GM18505 (cell line): ENCODE measurements at regions not wholly inside any gene's neighbourhood (a gene's known extent, or its start where the extent isn't known, plus 50 kb on each side); places are given as distances from the start of the nearest gene placed in this dataset.
"Not testable (repeated sequence)": the region's sequence is repeated elsewhere in the genome, so short reads cannot be mapped to it uniquely, and the experiment has no call there.

Source experiments
- ATAC-seq: cut with Tn5 transposase; IDR thresholded peaks from one replicate; pipeline ENCODE4 v1.9.1; 2021; ENCODE audit not compliant: unreplicated experiment
- POLR2A ChIP-seq: IDR thresholded peaks from 4 replicates; pipeline ENCODE4 v1.6.1; 2011; ENCODE audit warnings: borderline replicate concordance; ENCODE audit not compliant: insufficient read depth, insufficient read length; ENCODE audit errors: extremely low read depth

GRCh38 chr12:72888693-72889092 lies 616.5 kb downstream of the TRHDE start:
- no peak for TF ChIP-seq POLR2A
- no peak for ATAC-seq

GRCh38 chr12:72889791-72890190 lies 617.6 kb downstream of the TRHDE start:
- TF ChIP-seq POLR2A, result no peak
- no peak for ATAC-seq

GRCh38 chr12:72901685-72902084 lies 629.5 kb downstream of the TRHDE start:
- no peak for ATAC-seq
- no peak for TF ChIP-seq POLR2A

GRCh38 chr12:72925716-72926115 lies 653.5 kb downstream of the TRHDE start:
- no peak for ATAC-seq
- no peak for TF ChIP-seq POLR2A

- ATAC-seq, result not testable (repeated sequence)
These were observed 659.7 kb downstream of the TRHDE start for GRCh38 chr12:72931838-72932237.

- ATAC-seq, result no peak
- no peak for TF ChIP-seq POLR2A
These were observed 665.3 kb downstream of the TRHDE start for GRCh38 chr12:72937486-72937885.

- ATAC-seq, result no peak
- no peak for TF ChIP-seq POLR2A
These were observed 685.3 kb downstream of the TRHDE start for GRCh38 chr12:72957454-72957853.

GRCh38 chr12:72966684-72967083 lies 694.5 kb downstream of the TRHDE start:
- no peak for TF ChIP-seq POLR2A
- ATAC-seq, result no peak

- ATAC-seq, result no peak
- no peak for TF ChIP-seq POLR2A
These were observed 702.9 kb downstream of the TRHDE start for GRCh38 chr12:72974954-72975555.

- TF ChIP-seq POLR2A, result no peak
- ATAC-seq, result no peak
These were observed 706.8 kb downstream of the TRHDE start for GRCh38 chr12:72978999-72979398.

GRCh38 chr12:72982356-72982755 lies 710.2 kb downstream of the TRHDE start:
- no peak for ATAC-seq
- TF ChIP-seq POLR2A, result no peak

- no peak for ATAC-seq
- TF ChIP-seq POLR2A, result no peak
These were observed 714.8 kb downstream of the TRHDE start for GRCh38 chr12:72986963-72987362.

- TF ChIP-seq POLR2A, result no peak
- ATAC-seq, result no peak
These were observed 717.3 kb downstream of the TRHDE start for GRCh38 chr12:72989458-72989947.

- not testable (repeated sequence) for ATAC-seq
These were observed 722.9 kb downstream of the TRHDE start for GRCh38 chr12:72995029-72995428.

GRCh38 chr12:72995616-72996015 lies 723.4 kb downstream of the TRHDE start:
- no peak for ATAC-seq
- TF ChIP-seq POLR2A, result no peak

- ATAC-seq, result not testable (repeated sequence)
These were observed 729.6 kb downstream of the TRHDE start for GRCh38 chr12:73001806-73002205.

GRCh38 chr12:73002504-73002903 lies 730.3 kb downstream of the TRHDE start:
- ATAC-seq, result not testable (repeated sequence)

- not testable (repeated sequence) for ATAC-seq
These were observed 737.1 kb downstream of the TRHDE start for GRCh38 chr12:73009138-73009834.
